ENCODE measurements at regions not wholly inside any gene's neighbourhood (a gene's known extent, or its start where the extent isn't known, plus 50 kb on each side); places are given as distances from the start of the nearest gene placed in this dataset.

DNA sequence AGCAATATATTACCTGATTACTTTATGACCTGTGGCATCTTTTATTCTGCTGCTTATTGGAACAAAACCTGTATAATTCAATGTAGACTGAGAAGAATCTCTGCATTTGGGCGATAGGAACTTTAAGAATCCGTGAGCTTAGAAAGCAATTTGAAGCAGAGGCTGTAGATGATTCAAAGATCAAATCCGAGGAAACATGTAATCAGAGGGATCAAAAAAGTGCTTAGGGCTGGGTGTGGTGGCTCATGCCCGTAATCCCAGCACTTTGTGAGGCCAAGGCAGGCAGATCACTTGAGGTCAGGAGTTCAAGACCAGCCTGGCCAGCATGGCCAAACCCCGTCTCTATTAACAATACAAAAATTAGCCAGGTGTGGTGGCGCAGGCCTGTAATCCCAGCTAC, 198.4 kb downstream of the MTX2 start:
- no peak overlapping the region for H3K27ac ChIP-seq (ENCODE audit: low read depth in 1 of 2, low read length in 2 of 2)
- 89% methylated on average over 6 of the region's 6 CpGs for WGBS
- no peak overlapping the region for H3K9ac ChIP-seq (ENCODE audit: low read depth in 1 of 2, low read length in 2 of 2)
- H3K9me3 ChIP-seq (ENCODE audit: control insufficient read depth in 4 of 4, low read length in 3 of 4): no peaks in the 10 kb centered on the region
- TF ChIP-seq HNF4G (IDR thresholded peaks at IDR 0.05) (no peak), JUND (IDR thresholded peaks at IDR 0.05) (no peak), HNF4A (conservative IDR thresholded peaks at IDR 0.05) (no peak), SP1 (IDR thresholded peaks at IDR 0.05) (no peak), GABPA (IDR thresholded peaks at IDR 0.05 in 1 of 2, conservative IDR thresholded peaks at IDR 0.05 in 1 of 2) (no peak), FOXA2 (IDR thresholded peaks at IDR 0.05) (no peak), FOXA1 (IDR thresholded peaks at IDR 0.05) (no peak), RXRA (IDR thresholded peaks at IDR 0.05) (no peak), NR2F2 (IDR thresholded peaks at IDR 0.05) (no peak), EGR1 (IDR thresholded peaks at IDR 0.05; ENCODE audit: low read depth in 2 of 2) (no peak), TAF1 (conservative IDR thresholded peaks at IDR 0.05) (no peak), RAD21 (IDR thresholded peaks at IDR 0.05) (no peak)
- TF ChIP-seq, protein P1, sequence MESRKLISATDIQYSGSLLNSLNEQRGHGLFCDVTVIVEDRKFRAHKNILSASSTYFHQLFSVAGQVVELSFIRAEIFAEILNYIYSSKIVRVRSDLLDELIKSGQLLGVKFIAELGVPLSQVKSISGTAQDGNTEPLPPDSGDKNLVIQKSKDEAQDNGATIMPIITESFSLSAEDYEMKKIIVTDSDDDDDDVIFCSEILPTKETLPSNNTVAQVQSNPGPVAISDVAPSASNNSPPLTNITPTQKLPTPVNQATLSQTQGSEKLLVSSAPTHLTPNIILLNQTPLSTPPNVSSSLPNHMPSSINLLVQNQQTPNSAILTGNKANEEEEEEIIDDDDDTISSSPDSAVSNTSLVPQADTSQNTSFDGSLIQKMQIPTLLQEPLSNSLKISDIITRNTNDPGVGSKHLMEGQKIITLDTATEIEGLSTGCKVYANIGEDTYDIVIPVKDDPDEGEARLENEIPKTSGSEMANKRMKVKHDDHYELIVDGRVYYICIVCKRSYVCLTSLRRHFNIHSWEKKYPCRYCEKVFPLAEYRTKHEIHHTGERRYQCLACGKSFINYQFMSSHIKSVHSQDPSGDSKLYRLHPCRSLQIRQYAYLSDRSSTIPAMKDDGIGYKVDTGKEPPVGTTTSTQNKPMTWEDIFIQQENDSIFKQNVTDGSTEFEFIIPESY (IDR thresholded peaks at IDR 0.05): no peak
- TF ChIP-seq, protein P2, sequence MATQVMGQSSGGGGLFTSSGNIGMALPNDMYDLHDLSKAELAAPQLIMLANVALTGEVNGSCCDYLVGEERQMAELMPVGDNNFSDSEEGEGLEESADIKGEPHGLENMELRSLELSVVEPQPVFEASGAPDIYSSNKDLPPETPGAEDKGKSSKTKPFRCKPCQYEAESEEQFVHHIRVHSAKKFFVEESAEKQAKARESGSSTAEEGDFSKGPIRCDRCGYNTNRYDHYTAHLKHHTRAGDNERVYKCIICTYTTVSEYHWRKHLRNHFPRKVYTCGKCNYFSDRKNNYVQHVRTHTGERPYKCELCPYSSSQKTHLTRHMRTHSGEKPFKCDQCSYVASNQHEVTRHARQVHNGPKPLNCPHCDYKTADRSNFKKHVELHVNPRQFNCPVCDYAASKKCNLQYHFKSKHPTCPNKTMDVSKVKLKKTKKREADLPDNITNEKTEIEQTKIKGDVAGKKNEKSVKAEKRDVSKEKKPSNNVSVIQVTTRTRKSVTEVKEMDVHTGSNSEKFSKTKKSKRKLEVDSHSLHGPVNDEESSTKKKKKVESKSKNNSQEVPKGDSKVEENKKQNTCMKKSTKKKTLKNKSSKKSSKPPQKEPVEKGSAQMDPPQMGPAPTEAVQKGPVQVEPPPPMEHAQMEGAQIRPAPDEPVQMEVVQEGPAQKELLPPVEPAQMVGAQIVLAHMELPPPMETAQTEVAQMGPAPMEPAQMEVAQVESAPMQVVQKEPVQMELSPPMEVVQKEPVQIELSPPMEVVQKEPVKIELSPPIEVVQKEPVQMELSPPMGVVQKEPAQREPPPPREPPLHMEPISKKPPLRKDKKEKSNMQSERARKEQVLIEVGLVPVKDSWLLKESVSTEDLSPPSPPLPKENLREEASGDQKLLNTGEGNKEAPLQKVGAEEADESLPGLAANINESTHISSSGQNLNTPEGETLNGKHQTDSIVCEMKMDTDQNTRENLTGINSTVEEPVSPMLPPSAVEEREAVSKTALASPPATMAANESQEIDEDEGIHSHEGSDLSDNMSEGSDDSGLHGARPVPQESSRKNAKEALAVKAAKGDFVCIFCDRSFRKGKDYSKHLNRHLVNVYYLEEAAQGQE (IDR thresholded peaks at IDR 0.05): no peak
- TF ChIP-seq, protein P3, sequence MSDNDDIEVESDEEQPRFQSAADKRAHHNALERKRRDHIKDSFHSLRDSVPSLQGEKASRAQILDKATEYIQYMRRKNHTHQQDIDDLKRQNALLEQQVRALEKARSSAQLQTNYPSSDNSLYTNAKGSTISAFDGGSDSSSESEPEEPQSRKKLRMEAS (IDR thresholded peaks at IDR 0.05): no peak
- TF ChIP-seq, protein P4, sequence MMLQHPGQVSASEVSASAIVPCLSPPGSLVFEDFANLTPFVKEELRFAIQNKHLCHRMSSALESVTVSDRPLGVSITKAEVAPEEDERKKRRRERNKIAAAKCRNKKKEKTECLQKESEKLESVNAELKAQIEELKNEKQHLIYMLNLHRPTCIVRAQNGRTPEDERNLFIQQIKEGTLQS (IDR thresholded peaks at IDR 0.05): no peak
- TF ChIP-seq, protein P5, sequence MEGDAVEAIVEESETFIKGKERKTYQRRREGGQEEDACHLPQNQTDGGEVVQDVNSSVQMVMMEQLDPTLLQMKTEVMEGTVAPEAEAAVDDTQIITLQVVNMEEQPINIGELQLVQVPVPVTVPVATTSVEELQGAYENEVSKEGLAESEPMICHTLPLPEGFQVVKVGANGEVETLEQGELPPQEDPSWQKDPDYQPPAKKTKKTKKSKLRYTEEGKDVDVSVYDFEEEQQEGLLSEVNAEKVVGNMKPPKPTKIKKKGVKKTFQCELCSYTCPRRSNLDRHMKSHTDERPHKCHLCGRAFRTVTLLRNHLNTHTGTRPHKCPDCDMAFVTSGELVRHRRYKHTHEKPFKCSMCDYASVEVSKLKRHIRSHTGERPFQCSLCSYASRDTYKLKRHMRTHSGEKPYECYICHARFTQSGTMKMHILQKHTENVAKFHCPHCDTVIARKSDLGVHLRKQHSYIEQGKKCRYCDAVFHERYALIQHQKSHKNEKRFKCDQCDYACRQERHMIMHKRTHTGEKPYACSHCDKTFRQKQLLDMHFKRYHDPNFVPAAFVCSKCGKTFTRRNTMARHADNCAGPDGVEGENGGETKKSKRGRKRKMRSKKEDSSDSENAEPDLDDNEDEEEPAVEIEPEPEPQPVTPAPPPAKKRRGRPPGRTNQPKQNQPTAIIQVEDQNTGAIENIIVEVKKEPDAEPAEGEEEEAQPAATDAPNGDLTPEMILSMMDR (IDR thresholded peaks at IDR 0.05; ENCODE audit: low read depth, low read length, missing input control): no peak
- no peak for DNase-seq (ENCODE audit: low spot score)
- no peak overlapping the region for H3K4me3 ChIP-seq (ENCODE audit: low read depth in 1 of 3, low read length in 3 of 3)
- H3K4me1 ChIP-seq (ENCODE audit: control insufficient read depth in 4 of 4, insufficient read depth in 4 of 4, low read length in 3 of 4): no peaks in the 10 kb centered on the region
- H3K36me3 ChIP-seq (ENCODE audit: control insufficient read depth in 4 of 4, insufficient read depth in 3 of 4, low read depth in 1 of 4, low read length in 3 of 4): no peaks in the 10 kb centered on the region
- H3K27me3 ChIP-seq (ENCODE audit: control insufficient read depth in 4 of 4, insufficient read depth in 4 of 4, low read length in 3 of 4): peaks cover 0 to 3% (median 0%) of the 10 kb centered on the region in 4 donors
